GM19351 (cell line): ENCODE measurements at regions not wholly inside any gene's neighbourhood (a gene's known extent, or its start where the extent isn't known, plus 50 kb on each side); places are given as distances from the start of the nearest gene placed in this dataset.

Experiments used
- ATAC-seq: cut with Tn5 transposase; IDR thresholded peaks from one replicate; pipeline ENCODE4 v1.9.1; 2021; ENCODE audit warnings: mild to moderate bottlenecking, moderate library complexity; ENCODE audit not compliant: unreplicated experiment

- no peak for ATAC-seq
Measured at GRCh38 chr6:81484251-81484650, 268.2 kb downstream of the TENT5A start.

GRCh38 chr6:81480139-81480538, 272.3 kb downstream of the TENT5A start:
- no peak for ATAC-seq

GRCh38 chr6:81476881-81477280, 275.6 kb downstream of the TENT5A start:
- no peak for ATAC-seq

DNA sequence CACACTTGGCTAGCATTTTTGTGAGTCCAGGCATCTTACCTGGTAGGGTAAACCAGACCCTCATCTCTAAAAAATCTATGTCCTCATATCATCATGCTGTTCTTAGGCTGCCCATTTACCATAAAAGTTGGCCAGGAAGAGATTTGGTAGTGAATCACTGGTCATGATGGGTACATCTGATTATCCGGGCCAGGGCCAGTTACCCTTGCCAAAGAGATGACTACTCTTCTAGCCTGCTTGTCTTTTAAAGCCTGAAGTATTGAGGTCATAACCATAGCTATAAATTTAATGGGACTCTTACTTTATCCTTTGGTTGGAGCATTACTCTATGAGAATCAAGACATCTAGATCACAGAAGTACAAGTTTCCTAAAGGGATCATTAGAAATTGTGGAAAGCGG, 276.8 kb downstream of the TENT5A start:
- no peak for ATAC-seq

DNA sequence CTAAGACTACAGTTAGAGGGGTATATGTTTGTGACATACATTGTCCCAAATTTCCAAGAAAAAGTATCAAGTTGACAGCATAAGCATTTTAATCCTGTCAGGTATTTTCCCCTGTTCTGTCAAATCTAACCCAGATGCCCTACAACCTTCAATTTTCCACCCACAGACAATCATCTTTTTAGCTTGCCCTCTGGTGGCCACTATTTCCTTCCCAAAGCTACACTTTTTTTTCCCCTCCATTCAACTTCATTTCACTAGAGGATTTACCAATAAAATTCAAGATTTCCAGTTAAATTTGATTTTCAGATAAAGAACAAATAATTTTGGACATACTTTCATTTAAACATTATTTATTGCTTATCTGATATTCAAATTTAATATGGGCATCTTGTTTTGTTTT, 286.6 kb downstream of the TENT5A start:
- no peak for ATAC-seq

DNA sequence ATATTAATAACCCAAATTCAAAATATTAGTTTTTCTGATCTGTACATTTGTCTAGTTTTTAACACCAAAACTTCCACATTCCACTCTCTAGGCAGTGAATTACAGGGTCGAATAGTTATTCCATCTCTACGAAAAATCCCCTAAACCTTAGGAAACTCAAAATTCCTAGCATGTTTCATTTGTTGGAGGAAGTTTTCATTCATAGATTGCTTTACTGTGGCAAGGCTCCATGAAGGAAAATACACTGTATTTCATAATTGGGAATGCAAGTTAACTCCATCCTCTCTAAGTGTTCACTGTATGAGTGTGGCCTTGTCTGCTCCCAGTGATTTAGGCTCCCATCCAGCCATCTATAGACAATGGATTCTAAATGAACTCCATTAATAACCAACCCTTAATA, 296.1 kb downstream of the TENT5A start:
- ATAC-seq = no peak

- no peak for ATAC-seq
Measured at GRCh38 chr6:81455641-81456040, 296.8 kb downstream of the TENT5A start.

- ATAC-seq = peak; percentile 84
Measured at GRCh38 chr6:81451787-81452186, 300.7 kb downstream of the TENT5A start.

DNA sequence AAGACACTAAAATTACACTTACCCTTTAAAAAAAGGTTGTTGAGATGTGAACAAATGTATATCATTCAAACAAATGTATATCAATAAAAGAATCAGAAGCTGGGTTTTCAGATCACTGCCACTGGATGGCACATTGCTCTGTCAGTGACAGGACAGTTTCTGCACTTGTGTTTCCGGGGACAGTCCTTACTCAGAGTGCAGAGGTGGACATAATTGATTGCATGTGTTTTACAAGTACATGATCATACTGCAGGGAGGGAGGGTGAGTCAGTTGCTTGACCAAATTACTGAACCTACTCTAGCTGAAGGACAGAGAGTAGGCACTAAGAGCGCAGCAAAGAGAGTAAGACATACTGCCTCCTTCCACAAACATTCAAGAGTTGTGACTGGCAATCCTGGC, 302.3 kb downstream of the TENT5A start:
- ATAC-seq = no peak

DNA sequence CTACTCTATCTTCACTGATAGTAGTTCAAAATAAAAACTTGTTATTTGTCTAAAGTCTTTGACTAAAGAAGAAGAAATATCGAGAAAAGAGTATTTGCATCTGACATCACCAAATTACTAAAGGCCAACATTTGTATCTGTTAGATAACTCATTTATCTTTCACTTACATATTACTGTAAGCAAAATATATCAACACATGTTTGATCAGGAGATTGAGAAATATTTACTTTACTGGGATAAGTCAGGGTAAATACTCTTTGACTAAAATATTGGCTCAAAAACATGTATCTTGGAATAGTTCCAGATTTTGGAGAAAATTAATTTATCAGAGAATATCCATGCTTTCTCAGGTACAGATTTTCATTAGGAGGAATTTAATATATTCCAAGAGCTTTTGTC, 306.0 kb downstream of the TENT5A start:
- ATAC-seq = no peak

- no peak for ATAC-seq
Measured at GRCh38 chr6:81439417-81439816, 313.1 kb downstream of the TENT5A start.

GRCh38 chr6:81436990-81437389, 315.5 kb downstream of the TENT5A start:
- no peak for ATAC-seq

DNA sequence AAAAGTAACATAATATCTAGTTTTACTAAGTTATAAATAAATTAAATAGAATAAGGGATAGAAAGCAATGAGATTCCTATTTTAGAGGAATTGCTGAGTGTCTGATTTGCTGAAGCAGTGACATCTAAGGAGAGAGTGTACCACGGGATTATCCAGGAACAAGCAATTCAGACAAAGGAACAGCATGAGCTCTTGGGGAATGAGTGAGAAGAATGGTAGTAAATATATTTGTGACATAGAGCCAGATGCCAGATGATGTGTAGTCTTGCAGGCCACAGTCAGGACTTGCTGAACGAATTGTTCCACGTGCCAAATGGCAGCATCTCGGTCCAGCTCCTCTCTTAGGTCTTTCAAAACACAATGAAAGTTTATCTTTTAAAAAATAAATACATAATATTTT, 339.2 kb downstream of the TENT5A start:
- no peak for ATAC-seq

- ATAC-seq = no peak
Measured at GRCh38 chr6:81401970-81402690, 350.4 kb downstream of the TENT5A start.

- no peak for ATAC-seq
Measured at GRCh38 chr6:81396916-81397315, 355.6 kb downstream of the TENT5A start.

DNA sequence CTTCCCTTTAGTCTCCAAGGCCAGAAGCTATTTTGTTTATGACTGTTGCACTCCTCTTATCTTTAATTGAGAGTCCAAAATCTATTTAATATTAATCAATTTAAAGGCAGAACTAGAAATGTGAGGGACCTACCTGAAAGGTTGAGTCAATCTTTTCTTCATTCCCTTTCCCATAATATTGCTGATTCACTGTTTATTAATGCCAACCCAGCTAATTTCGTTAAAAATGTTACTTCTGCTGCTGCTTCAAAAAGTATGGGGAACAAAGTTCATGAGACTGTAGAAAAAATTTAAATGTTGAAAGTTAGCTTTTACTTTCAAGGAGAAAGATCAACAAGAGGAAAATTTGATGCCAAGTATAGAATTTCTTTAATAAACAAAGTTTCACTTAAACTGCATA, 365.3 kb downstream of the TENT5A start:
- no peak for ATAC-seq

GRCh38 chr6:81384921-81385320, 367.6 kb downstream of the TENT5A start:
- ATAC-seq = no peak

- ATAC-seq = no peak
Measured at GRCh38 chr6:81383472-81383871, 369.0 kb downstream of the TENT5A start.

DNA sequence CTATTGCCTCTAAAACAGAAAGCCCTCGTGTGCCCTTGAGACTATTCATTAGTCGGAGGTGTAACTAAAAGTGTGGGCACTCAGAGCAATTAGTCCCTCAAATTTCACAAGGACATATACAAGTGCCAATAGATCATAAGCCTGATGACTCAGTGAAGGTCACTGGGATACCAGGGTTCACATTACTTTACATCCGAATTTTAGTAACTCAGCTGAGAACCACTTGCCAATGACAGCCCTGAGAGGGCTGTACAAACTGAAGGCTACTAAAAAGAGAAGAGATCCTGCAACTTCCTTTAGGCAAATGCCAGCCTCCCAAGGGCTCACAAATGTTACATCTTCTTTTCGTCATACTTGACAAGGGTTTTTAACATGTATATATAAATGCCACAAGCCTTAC, 369.6 kb downstream of the TENT5A start:
- no peak for ATAC-seq

DNA sequence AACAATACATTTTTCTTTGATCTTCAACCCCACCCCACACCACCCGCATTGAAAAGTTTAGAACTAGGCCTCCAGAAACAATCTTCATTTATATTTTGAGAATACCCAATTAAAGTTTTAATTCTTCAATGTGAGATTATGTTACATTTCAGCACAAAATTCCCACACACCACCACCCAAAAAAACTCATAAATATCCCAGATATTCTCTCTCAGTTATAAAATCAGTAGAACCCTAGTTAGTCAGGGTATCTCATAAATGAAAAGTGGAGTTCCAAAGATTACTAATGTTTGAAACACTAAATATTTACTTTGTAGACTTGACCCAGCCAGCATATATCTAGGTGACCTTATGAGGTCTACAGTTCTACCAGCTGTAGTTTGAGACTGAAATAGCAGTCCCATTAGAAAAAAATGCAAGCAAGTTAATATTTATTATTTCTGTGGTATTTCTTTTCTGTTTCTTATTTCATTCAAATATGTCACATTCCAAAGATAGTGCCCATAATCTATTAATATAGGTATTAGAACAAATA, 371.0 kb downstream of the TENT5A start:
- ATAC-seq = no peak

- ATAC-seq = no peak
Measured at GRCh38 chr6:81380718-81381338, 371.7 kb downstream of the TENT5A start.

GRCh38 chr6:81376745-81377144, 375.7 kb downstream of the TENT5A start:
- no peak for ATAC-seq

DNA sequence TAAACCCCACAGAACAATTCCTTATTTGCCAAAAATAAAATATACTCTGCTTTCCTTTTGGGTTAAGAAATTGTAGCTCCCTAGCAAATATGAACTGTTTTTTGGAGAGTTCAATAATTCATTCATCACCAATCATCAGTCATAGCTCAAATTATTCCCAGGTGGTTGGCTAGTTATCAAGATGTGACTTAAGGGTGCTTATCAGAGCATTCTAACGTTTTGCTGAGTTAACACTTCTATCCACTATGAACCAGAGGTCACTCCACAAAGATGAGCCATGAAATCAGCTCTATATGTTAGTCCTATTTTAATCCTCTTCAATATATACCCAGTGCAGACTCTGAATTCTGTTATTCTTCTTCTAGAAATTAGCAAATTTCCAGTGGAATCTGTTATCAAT, 379.1 kb downstream of the TENT5A start:
- ATAC-seq = no peak
